GM21447 (cell line): ENCODE measurements at regions not wholly inside any gene's neighbourhood (a gene's known extent, or its start where the extent isn't known, plus 50 kb on each side); places are given as distances from the start of the nearest gene placed in this dataset.

ENCODE experiments used
- ATAC-seq: cut with Tn5 transposase; IDR thresholded peaks from one replicate; pipeline ENCODE4 v1.9.1; 2021; ENCODE audit not compliant: unreplicated experiment

GRCh38 chr12:41777064-41777790 is 367.4 kb downstream of the GXYLT1 start:
- no peak for ATAC-seq

- no peak for ATAC-seq
Observed at GRCh38 chr12:41772478-41772877, 372.2 kb downstream of the GXYLT1 start.

- ATAC-seq, result peak; percentile 75
Observed at GRCh38 chr12:41769810-41770209, 374.9 kb downstream of the GXYLT1 start.

GRCh38 chr12:41768456-41768855 is 376.2 kb downstream of the GXYLT1 start:
- no peak for ATAC-seq

- no peak for ATAC-seq
Observed at GRCh38 chr12:41762691-41763090, 382.0 kb downstream of the GXYLT1 start.

- no peak for ATAC-seq
Observed at GRCh38 chr12:41745593-41745992, 399.1 kb downstream of the GXYLT1 start.

GRCh38 chr12:41743835-41744234 is 400.8 kb downstream of the GXYLT1 start:
- ATAC-seq, result no peak

- ATAC-seq, result no peak
Observed at GRCh38 chr12:41739066-41739465, 405.6 kb downstream of the GXYLT1 start.

GRCh38 chr12:41737423-41737822 is 407.3 kb downstream of the GXYLT1 start:
- ATAC-seq, result no peak

- no peak for ATAC-seq
Observed at GRCh38 chr12:41736436-41736835, 408.2 kb downstream of the GXYLT1 start.

GRCh38 chr12:41731691-41732090 is 413.0 kb downstream of the GXYLT1 start:
- no peak for ATAC-seq

- ATAC-seq, result no peak
Observed at GRCh38 chr12:41731061-41731460, 413.6 kb downstream of the GXYLT1 start.

GRCh38 chr12:41724216-41724615 is 420.5 kb downstream of the GXYLT1 start:
- ATAC-seq, result no peak

GRCh38 chr12:41719214-41719613 is 425.5 kb downstream of the GXYLT1 start:
- no peak for ATAC-seq

- ATAC-seq, result no peak
Observed at GRCh38 chr12:41715256-41715655, 429.4 kb downstream of the GXYLT1 start.

GRCh38 chr12:41709463-41710285 is 435.0 kb downstream of the GXYLT1 start:
- ATAC-seq, result no peak

GRCh38 chr12:41709012-41709411 is 435.7 kb downstream of the GXYLT1 start:
- ATAC-seq, result no peak

- no peak for ATAC-seq
Observed at GRCh38 chr12:41706376-41706775, 438.3 kb downstream of the GXYLT1 start.

GRCh38 chr12:41701943-41702601 is 442.6 kb downstream of the GXYLT1 start:
- ATAC-seq, result no peak

GRCh38 chr12:41700940-41701339 is 443.7 kb downstream of the GXYLT1 start:
- ATAC-seq, result no peak

GRCh38 chr12:41699658-41700057 is 445.0 kb downstream of the GXYLT1 start:
- ATAC-seq, result no peak

GRCh38 chr12:41697161-41697560 is 447.5 kb downstream of the GXYLT1 start:
- ATAC-seq, result no peak
